Transverse colon (tissue), 4 donors: ENCODE measurements at regions not wholly inside any gene's neighbourhood (a gene's known extent, or its start where the extent isn't known, plus 50 kb on each side); places are given as distances from the start of the nearest gene placed in this dataset.

Experiments
- DNase-seq: peaks from one replicate; pipeline ENCODE4 v3.0.0-alpha.2; 2019
- H3K27ac ChIP-seq, 4 donors: fragments of 200-600 bp; sonication (generic); 2 replicates each; pipeline ENCODE4 v1.5.1; 2016 to 2018; ENCODE audit warnings: inconsistent platforms in 4 of 4
- H3K27me3 ChIP-seq: fragments of 200-600 bp; sonication (generic); 2 replicates; pipeline ENCODE4 v1.5.1; 2017; ENCODE audit warnings: inconsistent platforms
- H3K36me3 ChIP-seq, 4 donors: fragments of 200-600 bp; sonication (generic); 2 replicates each; pipeline ENCODE4 v1.5.1; 2017 to 2019; ENCODE audit warnings: inconsistent platforms in 4 of 4
- H3K4me1 ChIP-seq, 4 donors: fragments of 200-600 bp; sonication (generic); 2 replicates each; pipeline ENCODE4 v1.5.1; 2017 to 2020; ENCODE audit warnings: inconsistent platforms in 4 of 4
- H3K4me3 ChIP-seq, 4 donors: fragments of 200-600 bp; sonication (generic); 1 replicate in 1 of 4; 2 replicates in 3 of 4; pipeline versions ENCODE4 v1.5.1 to v1.6.1; 2017 to 2019; ENCODE audit warnings: inconsistent platforms in 4 of 4
- H3K9me3 ChIP-seq, 2 donors: fragments of 200-600 bp; sonication (generic); 2 replicates each; pipeline ENCODE4 v1.5.1; 2017 to 2019; ENCODE audit warnings: inconsistent platforms in 2 of 2
- EP300 ChIP-seq: sonication (generic); formaldehyde crosslinking; IDR thresholded peaks from one replicate; pipeline ENCODE4 v1.6.1; 2017; ENCODE audit warnings: antibody characterized with exemption, low read depth
- POLR2A ChIP-seq: fragments of 450-650 bp; IDR thresholded peaks from one replicate; pipeline ENCODE4 v1.6.1; 2016; ENCODE audit warnings: antibody characterized with exemption, mild to moderate bottlenecking, moderate library complexity
- POLR2AphosphoS5 ChIP-seq, 3 donors: sonication (generic); formaldehyde crosslinking; IDR thresholded peaks; one replicate each; pipeline ENCODE4 v1.6.1; 2016; ENCODE audit warnings: antibody characterized with exemption in 3 of 3
- WGBS, 2 donors: methylation state at CpG; one replicate each; pipeline ENCODE4 v1.1.5; 2018; ENCODE audit warnings: low coverage in 1 of 2; 5-methylcytosine and 5-hydroxymethylcytosine counted together
- in situ Hi-C, 4 donors: fragments of 200-750 bp; cut with MboI; loops; one replicate each; pipeline versions ENCODE4 v1.15.0 to v1.15.1; 2017; ENCODE audit warnings: low sequenced_read_pairs in 3 of 4, low pct_ligation_motif_present in 1 of 4, low pct_unique_long_range_greater_than_20kb in 1 of 4
- intact Hi-C: fragments of 100-400 bp; cut with DNase I; formaldehyde crosslinking; loops from one replicate; pipeline ENCODE4 v1.15.1; 2023; ENCODE audit warnings: low total_unique reads
- TF ChIP-seq, protein P1 (sequence below), 5 experiments: fragments of 200-600 bp in 3 of 5; fragments of 450-650 bp in 2 of 5; sonication (generic) in 3 of 5; IDR thresholded peaks; 1 replicate in 2 of 5; 2 replicates in 3 of 5; pipeline ENCODE4 v1.5.1; 2016 to 2017; ENCODE audit warnings: antibody characterized with exemption in 5 of 5, inconsistent platforms in 3 of 5, mild to moderate bottlenecking in 2 of 5, moderate library complexity in 1 of 5

DNA sequence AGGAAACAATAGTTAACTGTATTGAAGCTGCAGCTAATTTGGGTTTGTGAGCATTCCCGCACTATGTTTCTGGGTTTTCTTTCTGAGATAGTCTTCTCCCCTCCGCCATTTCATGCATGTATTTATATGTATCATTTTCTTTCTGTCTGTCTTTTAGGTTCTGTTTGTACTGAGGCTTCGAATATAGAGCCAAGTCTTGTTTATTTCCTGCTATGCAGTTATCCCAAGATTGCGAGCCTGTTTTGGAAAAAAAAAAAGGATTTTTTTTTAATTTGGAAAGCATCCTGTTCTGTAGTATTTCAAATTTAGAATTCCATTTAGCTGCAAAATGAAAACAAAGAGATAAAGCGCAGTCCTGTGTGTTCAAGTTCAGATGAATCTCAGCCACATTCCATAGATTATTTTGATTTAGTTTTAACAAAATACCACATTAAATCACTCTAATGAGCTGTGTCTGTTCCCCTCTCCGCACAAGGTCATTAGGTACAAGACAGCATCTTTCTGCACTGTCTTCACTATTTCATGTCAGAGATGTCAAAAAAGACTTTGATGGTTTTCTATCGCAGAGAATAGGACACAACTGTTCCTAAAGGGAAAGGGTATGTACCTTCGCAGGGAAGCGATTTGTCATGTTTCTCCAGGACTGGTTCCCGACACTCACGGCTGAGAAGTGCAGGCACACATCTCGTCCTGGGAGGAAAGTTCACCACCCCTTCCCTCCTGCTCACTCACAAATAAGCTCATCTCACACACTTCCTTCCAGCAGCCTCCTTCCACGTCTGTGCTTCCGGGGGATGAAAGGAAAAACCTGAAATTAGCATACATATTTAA is 443.4 kb downstream of the ZNF516 start:
- 47 to 58% methylated on average over 14 of the region's 14 CpGs for WGBS, 2 donors
- H3K9me3 ChIP-seq = no peaks in the 10 kb centered on the region
- no peak for DNase-seq
- no peak overlapping the region for H3K4me3 ChIP-seq
- in situ Hi-C loops (loop anchor here in 1 of 4 donors (25.0 kb wide), 1 partner anchor 111 kb away; no protein-coding TSS in a partner anchor), intact Hi-C loops (no loop called here)
- H3K36me3 ChIP-seq = no peaks in the 10 kb centered on the region
- TF ChIP-seq POLR2A = no peak
- TF ChIP-seq EP300 = no peak
- TF ChIP-seq, protein P1, sequence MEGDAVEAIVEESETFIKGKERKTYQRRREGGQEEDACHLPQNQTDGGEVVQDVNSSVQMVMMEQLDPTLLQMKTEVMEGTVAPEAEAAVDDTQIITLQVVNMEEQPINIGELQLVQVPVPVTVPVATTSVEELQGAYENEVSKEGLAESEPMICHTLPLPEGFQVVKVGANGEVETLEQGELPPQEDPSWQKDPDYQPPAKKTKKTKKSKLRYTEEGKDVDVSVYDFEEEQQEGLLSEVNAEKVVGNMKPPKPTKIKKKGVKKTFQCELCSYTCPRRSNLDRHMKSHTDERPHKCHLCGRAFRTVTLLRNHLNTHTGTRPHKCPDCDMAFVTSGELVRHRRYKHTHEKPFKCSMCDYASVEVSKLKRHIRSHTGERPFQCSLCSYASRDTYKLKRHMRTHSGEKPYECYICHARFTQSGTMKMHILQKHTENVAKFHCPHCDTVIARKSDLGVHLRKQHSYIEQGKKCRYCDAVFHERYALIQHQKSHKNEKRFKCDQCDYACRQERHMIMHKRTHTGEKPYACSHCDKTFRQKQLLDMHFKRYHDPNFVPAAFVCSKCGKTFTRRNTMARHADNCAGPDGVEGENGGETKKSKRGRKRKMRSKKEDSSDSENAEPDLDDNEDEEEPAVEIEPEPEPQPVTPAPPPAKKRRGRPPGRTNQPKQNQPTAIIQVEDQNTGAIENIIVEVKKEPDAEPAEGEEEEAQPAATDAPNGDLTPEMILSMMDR (IDR thresholded peaks at IDR 0.05) = no peak
- TF ChIP-seq POLR2AphosphoS5 (IDR thresholded peaks at IDR 0.05) = no peak
- H3K27ac ChIP-seq = no peak overlapping the region
- H3K4me1 ChIP-seq = no peaks in the 10 kb centered on the region
- no peaks in the 10 kb centered on the region for H3K27me3 ChIP-seq

DNA sequence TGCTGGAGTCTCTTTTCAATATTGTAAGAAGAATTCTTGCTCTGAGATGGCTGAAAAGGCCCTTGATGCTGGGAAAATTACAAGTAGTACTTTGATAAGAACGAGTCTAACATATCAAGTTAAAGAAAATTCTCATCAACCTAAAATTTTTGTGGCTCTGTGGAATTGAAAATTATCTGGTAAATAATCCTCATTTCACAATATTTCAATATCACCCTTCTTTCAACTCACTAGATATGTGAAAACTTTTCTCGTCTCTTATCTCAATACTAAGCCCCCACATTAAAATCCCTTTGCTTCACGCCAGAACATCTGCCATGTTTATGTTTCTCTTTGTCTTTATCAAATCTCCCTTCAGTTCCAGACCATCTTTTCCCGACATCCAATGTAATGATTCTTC is 448.8 kb downstream of the ZNF516 start:
- Histone ChIP-seq H3K9me3 (no peaks in the 10 kb centered on the region), H3K27ac (no peak overlapping the region), H3K27me3 (no peaks in the 10 kb centered on the region), H3K36me3 (no peaks in the 10 kb centered on the region), H3K4me3 (no peak overlapping the region), H3K4me1 (no peaks in the 10 kb centered on the region)
- 68 to 77% methylated on average over 4 of the region's 4 CpGs for whole genome bisulfite sequencing, 2 donors
- in situ Hi-C loops = no loop called here
- DNase-seq = no peak
- TF ChIP-seq POLR2A (no peak), EP300 (no peak), POLR2AphosphoS5 (IDR thresholded peaks at IDR 0.05) (no peak)
- TF ChIP-seq, protein P1 (IDR thresholded peaks at IDR 0.05) = no peak
- intact Hi-C loops = no loop called here

DNA sequence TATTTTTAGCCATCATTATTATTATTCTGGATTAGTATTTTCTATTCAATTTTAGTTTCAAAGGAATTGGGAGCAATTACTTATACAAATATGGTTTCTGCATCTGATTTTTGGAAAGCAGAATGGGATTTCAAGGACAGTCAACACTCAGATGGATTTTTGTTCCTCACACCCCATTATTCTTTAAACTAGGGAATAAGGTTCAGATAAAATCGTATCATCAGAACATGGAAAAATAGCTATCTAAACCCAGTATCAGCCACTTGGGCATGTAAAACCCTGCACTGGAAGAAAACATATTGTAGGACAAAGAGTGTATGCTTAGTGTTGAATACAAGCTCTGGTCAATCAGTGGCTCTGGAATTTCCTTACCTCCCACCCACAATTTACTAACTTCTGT is 452.5 kb downstream of the ZNF516 start:
- Histone ChIP-seq H3K27ac (no peak overlapping the region), H3K27me3 (no peaks in the 10 kb centered on the region), H3K4me1 (no peaks in the 10 kb centered on the region), H3K36me3 (no peaks in the 10 kb centered on the region), H3K4me3 (no peak overlapping the region), H3K9me3 (no peaks in the 10 kb centered on the region)
- DNase-seq = no peak
- in situ Hi-C loops (no loop called here), intact Hi-C loops (no loop called here)
- WGBS, 2 donors = 0% methylated on average over 1 of the region's 1 CpG
- TF ChIP-seq POLR2A = no peak
- TF ChIP-seq EP300 = no peak
- TF ChIP-seq POLR2AphosphoS5 (IDR thresholded peaks at IDR 0.05) = no peak
- TF ChIP-seq, protein P1 (IDR thresholded peaks at IDR 0.05) = no peak

DNA sequence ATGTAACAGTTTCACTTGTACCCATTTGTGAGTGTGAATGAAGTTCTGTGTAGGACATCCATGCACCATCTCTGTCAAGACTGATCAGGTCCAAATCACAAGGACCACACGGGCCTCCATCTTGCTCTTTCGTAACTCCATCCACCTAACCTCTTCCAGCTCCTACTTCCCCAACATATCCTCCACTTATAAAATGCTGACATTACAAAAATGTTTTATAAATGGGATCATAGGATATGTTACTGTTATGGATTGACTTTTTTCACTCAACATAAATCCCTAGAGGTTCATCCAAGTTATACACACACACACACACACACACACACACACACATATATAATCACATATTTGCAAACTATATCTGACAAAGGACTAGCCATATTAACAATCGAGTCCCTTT is 476.8 kb downstream of the ZNF516 start:
- no peaks in the 10 kb centered on the region for H3K36me3 ChIP-seq
- in situ Hi-C loops = no loop called here
- H3K27me3 ChIP-seq = no peaks in the 10 kb centered on the region
- intact Hi-C loops = no loop called here
- H3K27ac ChIP-seq = no peak overlapping the region
- no peaks in the 10 kb centered on the region for H3K4me1 ChIP-seq
- WGBS, 2 donors = 70 to 75% methylated on average over 3 of the region's 3 CpGs
- TF ChIP-seq EP300 = no peak
- no peak for DNase-seq
- H3K9me3 ChIP-seq = no peaks in the 10 kb centered on the region
- H3K4me3 ChIP-seq = no peak overlapping the region

DNA sequence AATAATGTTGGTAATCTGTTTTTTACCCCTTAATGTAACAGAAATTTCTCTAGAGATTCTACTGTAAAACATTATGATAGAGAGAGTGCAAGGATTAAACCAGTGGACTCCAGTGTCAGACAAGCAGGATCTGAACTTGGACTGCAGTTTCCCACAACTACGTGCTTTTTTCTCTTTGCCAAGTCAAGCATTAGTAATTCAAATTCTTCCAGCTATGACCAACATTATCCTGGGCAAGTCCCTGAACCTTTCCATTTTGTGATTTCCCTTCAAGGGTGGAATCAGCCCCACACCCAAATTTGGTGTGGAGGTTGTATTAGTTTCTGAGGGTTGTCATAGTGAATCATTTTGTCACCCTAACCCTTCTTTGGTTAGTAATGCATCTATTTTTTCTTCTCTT is 482.0 kb downstream of the ZNF516 start:
- in situ Hi-C loops (no loop called here), intact Hi-C loops (no loop called here)
- H3K4me1 ChIP-seq = no peaks in the 10 kb centered on the region
- H3K27ac ChIP-seq = no peak overlapping the region
- H3K4me3 ChIP-seq = no peak overlapping the region
- DNase-seq = no peak
- no peak for TF ChIP-seq EP300
- TF ChIP-seq POLR2A = no peak
- no peak for TF ChIP-seq POLR2AphosphoS5 (IDR thresholded peaks at IDR 0.05)
- TF ChIP-seq, protein P1 (IDR thresholded peaks at IDR 0.05) = no peak
- no peaks in the 10 kb centered on the region for H3K9me3 ChIP-seq
- no peaks in the 10 kb centered on the region for H3K27me3 ChIP-seq
- no peaks in the 10 kb centered on the region for H3K36me3 ChIP-seq
- 50 to 79% methylated on average over 1 of the region's 1 CpG for WGBS, 2 donors
